PFSK-1 (cell line): ENCODE measurements at regions not wholly inside any gene's neighbourhood (a gene's known extent, or its start where the extent isn't known, plus 50 kb on each side); places are given as distances from the start of the nearest gene placed in this dataset.

Experiments
- POLR2AphosphoS5 ChIP-seq: IDR thresholded peaks from 2 replicates; pipeline ENCODE4 v1.6.1; 2012; ENCODE audit warnings: low read depth, mild to moderate bottlenecking, control low read depth, low read length, moderate library complexity
- SIN3A ChIP-seq: IDR thresholded peaks from 2 replicates; pipeline ENCODE4 v1.6.1; 2012; ENCODE audit warnings: mild to moderate bottlenecking, low read length, moderate library complexity, borderline replicate concordance; ENCODE audit not compliant: insufficient read depth
- TF ChIP-seq, protein P1 (sequence below), 2 experiments: IDR thresholded peaks; 2 replicates each; pipeline versions ENCODE4 v1.6.1 to v1.8.0; 2011 to 2012; ENCODE audit warnings: low read depth in 2 of 2, low read length in 2 of 2, control low read depth in 1 of 2, inconsistent platforms in 1 of 2, mild to moderate bottlenecking in 1 of 2, moderate library complexity in 1 of 2; ENCODE audit not compliant: insufficient read depth in 1 of 2

DNA sequence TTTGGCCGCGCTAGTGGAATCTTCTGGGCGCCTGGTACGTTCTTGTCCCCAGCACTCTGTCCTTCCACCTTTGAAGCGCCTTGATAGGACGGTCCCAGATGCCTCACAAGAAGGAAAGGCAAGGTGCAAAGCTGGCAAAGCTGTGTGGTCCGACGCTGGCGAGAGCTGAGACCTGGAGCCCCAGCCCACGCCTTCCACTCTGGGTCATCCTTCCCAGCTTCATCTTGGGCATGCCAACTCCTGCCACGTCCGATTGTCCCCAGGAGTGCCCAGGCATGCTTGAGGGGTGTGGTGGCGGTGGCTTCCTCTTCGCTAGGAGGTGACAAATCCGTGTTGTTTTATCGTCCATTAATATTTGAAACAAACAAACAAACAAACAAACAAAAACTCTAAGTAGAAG lies 123.9 kb upstream of the DPYD start:
- TF ChIP-seq, protein P1, sequence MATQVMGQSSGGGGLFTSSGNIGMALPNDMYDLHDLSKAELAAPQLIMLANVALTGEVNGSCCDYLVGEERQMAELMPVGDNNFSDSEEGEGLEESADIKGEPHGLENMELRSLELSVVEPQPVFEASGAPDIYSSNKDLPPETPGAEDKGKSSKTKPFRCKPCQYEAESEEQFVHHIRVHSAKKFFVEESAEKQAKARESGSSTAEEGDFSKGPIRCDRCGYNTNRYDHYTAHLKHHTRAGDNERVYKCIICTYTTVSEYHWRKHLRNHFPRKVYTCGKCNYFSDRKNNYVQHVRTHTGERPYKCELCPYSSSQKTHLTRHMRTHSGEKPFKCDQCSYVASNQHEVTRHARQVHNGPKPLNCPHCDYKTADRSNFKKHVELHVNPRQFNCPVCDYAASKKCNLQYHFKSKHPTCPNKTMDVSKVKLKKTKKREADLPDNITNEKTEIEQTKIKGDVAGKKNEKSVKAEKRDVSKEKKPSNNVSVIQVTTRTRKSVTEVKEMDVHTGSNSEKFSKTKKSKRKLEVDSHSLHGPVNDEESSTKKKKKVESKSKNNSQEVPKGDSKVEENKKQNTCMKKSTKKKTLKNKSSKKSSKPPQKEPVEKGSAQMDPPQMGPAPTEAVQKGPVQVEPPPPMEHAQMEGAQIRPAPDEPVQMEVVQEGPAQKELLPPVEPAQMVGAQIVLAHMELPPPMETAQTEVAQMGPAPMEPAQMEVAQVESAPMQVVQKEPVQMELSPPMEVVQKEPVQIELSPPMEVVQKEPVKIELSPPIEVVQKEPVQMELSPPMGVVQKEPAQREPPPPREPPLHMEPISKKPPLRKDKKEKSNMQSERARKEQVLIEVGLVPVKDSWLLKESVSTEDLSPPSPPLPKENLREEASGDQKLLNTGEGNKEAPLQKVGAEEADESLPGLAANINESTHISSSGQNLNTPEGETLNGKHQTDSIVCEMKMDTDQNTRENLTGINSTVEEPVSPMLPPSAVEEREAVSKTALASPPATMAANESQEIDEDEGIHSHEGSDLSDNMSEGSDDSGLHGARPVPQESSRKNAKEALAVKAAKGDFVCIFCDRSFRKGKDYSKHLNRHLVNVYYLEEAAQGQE (IDR thresholded peaks at IDR 0.05; ENCODE audit: insufficient read depth in 1 of 2, low read depth in 2 of 2, low read length in 2 of 2), result no peak
- no peak for TF ChIP-seq SIN3A
- TF ChIP-seq POLR2AphosphoS5, result no peak
